Heart right ventricle (tissue), 16 donors: ENCODE measurements at regions not wholly inside any gene's neighbourhood (a gene's known extent, or its start where the extent isn't known, plus 50 kb on each side); places are given as distances from the start of the nearest gene placed in this dataset.
A peak's percentile ranks its signal among the peaks of the same experiment; 100 is the strongest.

ENCODE experiments used
- ATAC-seq, 8 donors: fragments of 200-7000 bp; cut with Tn5 transposase; one replicate each; pipeline ENCODE4 v1.9.1; 2020; ENCODE audit warnings: mild to moderate bottlenecking in 8 of 8, moderate library complexity in 8 of 8, moderate number of reproducible peaks in 1 of 8
- DNase-seq, 2 donors: peaks; one replicate each; pipeline ENCODE4 v3.0.0-alpha.2; 2020
- H3K27ac ChIP-seq, 10 donors: fragments of 200-600 bp; sonication (generic) in 2 of 10; one replicate each; pipeline versions ENCODE4 v1.5.0 to v1.8.0; 2020 to 2022; ENCODE audit warnings: mild to moderate bottlenecking in 3 of 10
- H3K27me3 ChIP-seq, 7 donors: fragments of 200-600 bp; one replicate each; pipeline ENCODE4 v1.8.0; 2021 to 2022; ENCODE audit warnings: mild to moderate bottlenecking in 2 of 7
- H3K36me3 ChIP-seq, 9 donors: fragments of 200-600 bp; sonication (generic) in 1 of 9; one replicate each; pipeline versions ENCODE4 v1.5.0 to v1.8.0; 2020 to 2022; ENCODE audit warnings: mild to moderate bottlenecking in 2 of 9
- H3K4me1 ChIP-seq, 9 donors: fragments of 200-600 bp; sonication (generic) in 1 of 9; one replicate each; pipeline versions ENCODE4 v1.5.0 to v1.8.0; 2020 to 2022; ENCODE audit warnings: mild to moderate bottlenecking in 4 of 9
- H3K4me3 ChIP-seq, 10 donors: fragments of 200-600 bp; sonication (generic) in 2 of 10; one replicate each; pipeline versions ENCODE4 v1.5.0 to v1.8.0; 2020 to 2022; ENCODE audit warnings: mild to moderate bottlenecking in 7 of 10, moderate library complexity in 2 of 10
- H3K9me3 ChIP-seq, 11 donors: fragments of 200-600 bp in 10 of 11; sonication (generic) in 2 of 11; one replicate each; pipeline versions ENCODE4 v1.5.0 to v1.8.0; 2013 to 2022; ENCODE audit warnings: mild to moderate bottlenecking in 2 of 11, control low read depth in 1 of 11, moderate library complexity in 1 of 11
- WGBS, 2 donors: extraction: QIAGEN DNeasy Blood & Tissue Kit; methylation state at CpG; one replicate each; pipeline ENCODE4 v1.1.7; 2013; ENCODE audit warnings: inconsistent platforms in 1 of 2; 5-methylcytosine and 5-hydroxymethylcytosine counted together
- intact Hi-C, 10 donors: fragments of 100-400 bp; cut with DNase I; formaldehyde crosslinking; loops; one replicate each; pipeline versions ENCODE4 v1.11.1 to v1.14.2; 2022
- TF ChIP-seq, protein P1 (sequence below), 9 donors: fragments of 200-600 bp; sonication (generic) in 2 of 9; IDR thresholded peaks; one replicate each; pipeline versions ENCODE4 v1.5.0 to v1.8.0; 2021 to 2022; ENCODE audit warnings: antibody characterized with exemption in 9 of 9, mild to moderate bottlenecking in 5 of 9, moderate library complexity in 1 of 9
- donor health status: Arrhythmogenic right ventricular cardiomyopathy.
- donor health status: ischemic (EF 13 %, LVEDD 7.1; RV severe dilation, severe dysfunction).
- donor health status: healthy with polysubstance abuse.
- donor health status: DM: no; HTN: yes; CAD: no.
- donor health status: DM: no; HTN: no; CAD: no.
- donor health status: ischemic (EF 25% LVEDD 6.9; RV normal size, moderate dysfunction).
- donor health status: ischemic (EF 25% LVEDD 5.7; RV mildly dilated, moderate dysfunction).
- donor health status: healthy.
- donor health status: DM: yes; HTN: yes; CAD: no.
- donor health status: Ischemic cardiomyopathy.
- donor health status: ischemic (EF 35%, LVEDD 5.7; RV mildly dilated, moderate dysfunction).
- donor health status: nonischemic (EF 11% LVEDD 7.7; RV severe dilation, severe dysfunction).
- donor health status: DM: yes; HTN: yes; CAD: no.
- donor health status: PGD.
- donor health status: ischemic (EF 29% LVEDD 5.4; RV normal size, mild dysfunction).
- donor health status: nonischemic (EF 23%, LVEDD 6.1; RV moderate dilation, normal function).

DNA sequence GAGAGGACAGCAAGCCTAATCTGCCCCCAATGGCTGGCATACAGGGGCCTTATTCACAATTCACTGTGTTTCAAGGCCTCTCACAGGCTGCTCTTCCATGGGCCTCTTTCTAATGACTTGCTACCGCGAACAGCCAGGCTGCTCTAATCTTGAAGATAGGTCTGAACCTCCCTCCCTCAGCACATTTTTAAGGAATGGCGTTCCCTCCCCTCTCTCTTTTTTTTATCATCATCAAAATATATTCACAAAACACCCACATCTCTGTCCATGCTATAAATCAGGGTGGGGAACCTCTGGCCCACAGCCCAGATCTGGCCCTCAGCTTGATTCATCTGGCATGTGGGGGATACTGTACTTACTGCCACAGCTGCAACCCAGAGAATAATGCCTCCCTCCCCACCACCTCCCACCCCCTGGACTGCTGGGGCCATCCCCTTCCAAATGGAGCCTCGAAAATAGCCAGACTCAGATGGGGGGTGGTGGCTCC is 62.5 kb downstream of the PABIR2 start:
- peaks cover 0 to 18% (median 0%) of the 10 kb centered on the region in 7 donors for H3K27me3 ChIP-seq
- H3K9me3 ChIP-seq, result no peaks in the 10 kb centered on the region
- 41% methylated on average over 4 of the region's 4 CpGs for WGBS, 2 donors
- no peaks in the 10 kb centered on the region for H3K36me3 ChIP-seq
- no peak for DNase-seq
- H3K27ac ChIP-seq, result peak overlapping the region in 1 of 10 donors; percentile 15
- TF ChIP-seq, protein P1, sequence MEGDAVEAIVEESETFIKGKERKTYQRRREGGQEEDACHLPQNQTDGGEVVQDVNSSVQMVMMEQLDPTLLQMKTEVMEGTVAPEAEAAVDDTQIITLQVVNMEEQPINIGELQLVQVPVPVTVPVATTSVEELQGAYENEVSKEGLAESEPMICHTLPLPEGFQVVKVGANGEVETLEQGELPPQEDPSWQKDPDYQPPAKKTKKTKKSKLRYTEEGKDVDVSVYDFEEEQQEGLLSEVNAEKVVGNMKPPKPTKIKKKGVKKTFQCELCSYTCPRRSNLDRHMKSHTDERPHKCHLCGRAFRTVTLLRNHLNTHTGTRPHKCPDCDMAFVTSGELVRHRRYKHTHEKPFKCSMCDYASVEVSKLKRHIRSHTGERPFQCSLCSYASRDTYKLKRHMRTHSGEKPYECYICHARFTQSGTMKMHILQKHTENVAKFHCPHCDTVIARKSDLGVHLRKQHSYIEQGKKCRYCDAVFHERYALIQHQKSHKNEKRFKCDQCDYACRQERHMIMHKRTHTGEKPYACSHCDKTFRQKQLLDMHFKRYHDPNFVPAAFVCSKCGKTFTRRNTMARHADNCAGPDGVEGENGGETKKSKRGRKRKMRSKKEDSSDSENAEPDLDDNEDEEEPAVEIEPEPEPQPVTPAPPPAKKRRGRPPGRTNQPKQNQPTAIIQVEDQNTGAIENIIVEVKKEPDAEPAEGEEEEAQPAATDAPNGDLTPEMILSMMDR (IDR thresholded peaks at IDR 0.05), result no peak
- ATAC-seq, result peak in 3 of 8 donors; percentile 16 to 36 (median 30)
- no peak overlapping the region for H3K4me3 ChIP-seq
- H3K4me1 ChIP-seq, result peaks cover 0 to 26% (median 0%) of the 10 kb centered on the region in 9 donors
- intact Hi-C loops, result no loop called here

DNA sequence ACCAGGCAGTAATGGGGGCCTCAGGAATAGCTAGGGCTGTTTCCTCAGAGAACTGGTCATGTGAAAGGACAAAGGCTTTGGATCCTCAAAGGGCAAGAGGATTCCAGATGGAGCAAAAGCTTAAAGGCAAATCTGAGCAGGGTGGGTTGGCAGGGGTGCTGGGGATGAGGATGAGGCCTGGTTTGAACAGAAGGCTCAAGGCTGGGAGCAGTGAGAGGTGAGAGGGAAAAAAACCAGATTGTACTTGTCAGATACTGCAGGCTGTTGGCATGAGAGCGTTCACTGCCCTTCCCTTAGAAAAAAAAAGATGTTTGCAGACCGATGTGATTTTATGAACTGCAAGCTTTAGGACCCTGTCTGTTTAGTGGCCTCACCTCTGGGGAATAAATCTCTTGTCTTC is 63.4 kb downstream of the PABIR2 start:
- Histone ChIP-seq H3K4me3 (no peak overlapping the region), H3K27me3 (peaks cover 0 to 18% (median 0%) of the 10 kb centered on the region in 7 donors), H3K36me3 (no peaks in the 10 kb centered on the region), H3K4me1 (peaks cover 0 to 21% (median 0%) of the 10 kb centered on the region in 9 donors), H3K27ac (peak overlapping the region in 1 of 10 donors; percentile 15), H3K9me3 (no peaks in the 10 kb centered on the region)
- TF ChIP-seq, protein P1 (IDR thresholded peaks at IDR 0.05), result no peak
- 26 to 63% methylated on average over 2 of the region's 2 CpGs for WGBS, 2 donors
- intact Hi-C loops, result no loop called here
- ATAC-seq, result peak in 1 of 8 donors; percentile 60
- DNase-seq, result no peak

DNA sequence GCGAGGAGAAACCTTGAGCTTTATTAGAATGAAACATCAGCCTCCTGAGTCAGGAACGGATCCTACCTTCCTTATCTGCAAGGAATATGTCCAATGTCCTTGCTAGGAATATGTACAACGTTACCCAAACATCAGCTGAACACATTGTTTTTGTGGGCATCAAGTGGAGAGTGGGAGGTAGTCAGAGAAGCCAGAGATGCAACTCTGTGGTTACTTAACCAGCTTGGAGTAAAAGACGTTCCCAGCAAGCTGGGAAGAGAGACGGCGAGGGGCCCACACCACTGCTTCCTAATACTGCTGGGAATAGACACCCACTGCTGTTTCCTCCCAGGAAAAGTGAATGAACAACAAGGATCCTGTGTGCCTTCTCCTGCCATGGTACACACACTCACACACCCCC is 64.3 kb downstream of the PABIR2 start:
- DNase-seq, result no peak
- Histone ChIP-seq H3K4me1 (peaks cover 0 to 21% (median 0%) of the 10 kb centered on the region in 9 donors), H3K9me3 (no peaks in the 10 kb centered on the region), H3K36me3 (no peaks in the 10 kb centered on the region), H3K27ac (no peak overlapping the region), H3K27me3 (peaks cover 0 to 25% (median 0%) of the 10 kb centered on the region in 7 donors), H3K4me3 (no peak overlapping the region)
- 62 to 77% methylated on average over 6 of the region's 6 CpGs for WGBS, 2 donors
- ATAC-seq, result no peak
- TF ChIP-seq, protein P1 (IDR thresholded peaks at IDR 0.05), result no peak
- intact Hi-C loops, result no loop called here

DNA sequence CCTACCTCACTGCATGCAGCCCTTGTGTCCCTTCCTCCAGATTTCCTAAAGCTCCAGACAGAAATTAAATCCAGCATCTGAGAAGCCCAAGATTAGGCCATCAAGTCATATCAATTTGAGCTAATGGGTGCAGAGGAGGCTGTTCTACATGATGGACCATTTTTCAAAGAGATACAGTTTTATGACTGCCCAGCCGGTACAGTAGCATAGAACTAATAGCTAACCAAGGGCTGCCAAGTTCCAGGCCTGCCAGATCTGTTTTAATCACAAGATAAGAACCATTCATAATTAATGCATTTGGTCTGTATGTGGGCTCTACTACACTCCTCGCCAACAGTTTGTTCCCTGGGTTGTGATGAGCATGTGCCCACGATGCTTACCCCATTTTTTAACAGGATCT is 64.9 kb downstream of the PABIR2 start:
- intact Hi-C loops, result no loop called here
- TF ChIP-seq, protein P1 (IDR thresholded peaks at IDR 0.05), result no peak
- Histone ChIP-seq H3K36me3 (no peaks in the 10 kb centered on the region), H3K4me3 (no peak overlapping the region), H3K9me3 (no peaks in the 10 kb centered on the region), H3K27me3 (peaks cover 0 to 26% (median 0%) of the 10 kb centered on the region in 7 donors), H3K27ac (no peak overlapping the region), H3K4me1 (peaks cover 0 to 21% (median 0%) of the 10 kb centered on the region in 9 donors)
- ATAC-seq (no peak), DNase-seq (no peak)
- WGBS, 2 donors, result 87 to 98% methylated on average over 3 of the region's 3 CpGs
